ENCODE measurements at regions not wholly inside any gene's neighbourhood (a gene's known extent, or its start where the extent isn't known, plus 50 kb on each side); places are given as distances from the start of the nearest gene placed in this dataset.

DNA sequence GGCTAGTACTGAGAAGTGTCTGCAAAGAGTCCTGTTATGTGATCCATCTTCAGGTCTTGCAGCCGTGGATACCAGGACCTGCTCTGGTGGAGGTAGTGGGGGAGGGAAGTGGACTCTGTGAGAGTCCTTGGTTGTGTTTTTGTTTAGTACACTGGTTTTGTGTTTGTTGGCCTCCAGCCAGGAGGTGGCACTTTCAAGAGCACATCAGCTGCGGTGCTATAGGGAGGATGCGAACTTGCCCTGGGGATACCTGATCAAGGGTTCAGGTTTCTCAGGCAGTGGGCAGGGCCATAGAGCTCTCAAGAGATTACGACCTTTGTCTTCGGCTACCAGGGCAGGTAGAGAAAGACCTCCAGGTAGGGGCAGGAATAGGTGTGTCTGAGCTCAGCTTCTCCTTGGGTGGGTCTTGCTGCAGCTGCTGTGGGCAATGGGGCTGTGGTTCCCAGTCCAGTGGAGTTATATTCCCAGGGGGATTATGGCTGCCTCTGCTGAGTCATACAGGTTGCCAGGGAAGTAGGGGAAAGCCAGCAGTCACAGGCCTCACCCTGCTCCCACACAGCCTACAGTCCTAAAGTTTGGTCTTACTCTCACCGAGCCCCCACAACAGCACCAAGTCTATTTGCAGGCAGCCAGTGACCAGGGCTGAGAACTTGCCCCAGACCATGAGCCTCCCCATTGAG is 132.8 kb upstream of the NPHP3 start:
- TF ChIP-seq, protein P1, sequence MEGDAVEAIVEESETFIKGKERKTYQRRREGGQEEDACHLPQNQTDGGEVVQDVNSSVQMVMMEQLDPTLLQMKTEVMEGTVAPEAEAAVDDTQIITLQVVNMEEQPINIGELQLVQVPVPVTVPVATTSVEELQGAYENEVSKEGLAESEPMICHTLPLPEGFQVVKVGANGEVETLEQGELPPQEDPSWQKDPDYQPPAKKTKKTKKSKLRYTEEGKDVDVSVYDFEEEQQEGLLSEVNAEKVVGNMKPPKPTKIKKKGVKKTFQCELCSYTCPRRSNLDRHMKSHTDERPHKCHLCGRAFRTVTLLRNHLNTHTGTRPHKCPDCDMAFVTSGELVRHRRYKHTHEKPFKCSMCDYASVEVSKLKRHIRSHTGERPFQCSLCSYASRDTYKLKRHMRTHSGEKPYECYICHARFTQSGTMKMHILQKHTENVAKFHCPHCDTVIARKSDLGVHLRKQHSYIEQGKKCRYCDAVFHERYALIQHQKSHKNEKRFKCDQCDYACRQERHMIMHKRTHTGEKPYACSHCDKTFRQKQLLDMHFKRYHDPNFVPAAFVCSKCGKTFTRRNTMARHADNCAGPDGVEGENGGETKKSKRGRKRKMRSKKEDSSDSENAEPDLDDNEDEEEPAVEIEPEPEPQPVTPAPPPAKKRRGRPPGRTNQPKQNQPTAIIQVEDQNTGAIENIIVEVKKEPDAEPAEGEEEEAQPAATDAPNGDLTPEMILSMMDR (IDR thresholded peaks at IDR 0.05; ENCODE audit: unreplicated experiment) = no peak
- no peak overlapping the region for H3K4me3 Mint-ChIP-seq (ENCODE audit: unreplicated experiment)
- no peaks in the 10 kb centered on the region for H3K9me3 Mint-ChIP-seq (ENCODE audit: unreplicated experiment)
- H3K27me3 Mint-ChIP-seq (ENCODE audit: unreplicated experiment) = peaks cover 3% of the 10 kb centered on the region
- H3K4me1 Mint-ChIP-seq (ENCODE audit: unreplicated experiment) = no peaks in the 10 kb centered on the region
- DNase-seq (ENCODE audit: low spot score) = no peak
- H3K27ac Mint-ChIP-seq (ENCODE audit: unreplicated experiment) = no peak overlapping the region
- no peaks in the 10 kb centered on the region for H3K36me3 Mint-ChIP-seq (ENCODE audit: low read depth, unreplicated experiment)

DNA sequence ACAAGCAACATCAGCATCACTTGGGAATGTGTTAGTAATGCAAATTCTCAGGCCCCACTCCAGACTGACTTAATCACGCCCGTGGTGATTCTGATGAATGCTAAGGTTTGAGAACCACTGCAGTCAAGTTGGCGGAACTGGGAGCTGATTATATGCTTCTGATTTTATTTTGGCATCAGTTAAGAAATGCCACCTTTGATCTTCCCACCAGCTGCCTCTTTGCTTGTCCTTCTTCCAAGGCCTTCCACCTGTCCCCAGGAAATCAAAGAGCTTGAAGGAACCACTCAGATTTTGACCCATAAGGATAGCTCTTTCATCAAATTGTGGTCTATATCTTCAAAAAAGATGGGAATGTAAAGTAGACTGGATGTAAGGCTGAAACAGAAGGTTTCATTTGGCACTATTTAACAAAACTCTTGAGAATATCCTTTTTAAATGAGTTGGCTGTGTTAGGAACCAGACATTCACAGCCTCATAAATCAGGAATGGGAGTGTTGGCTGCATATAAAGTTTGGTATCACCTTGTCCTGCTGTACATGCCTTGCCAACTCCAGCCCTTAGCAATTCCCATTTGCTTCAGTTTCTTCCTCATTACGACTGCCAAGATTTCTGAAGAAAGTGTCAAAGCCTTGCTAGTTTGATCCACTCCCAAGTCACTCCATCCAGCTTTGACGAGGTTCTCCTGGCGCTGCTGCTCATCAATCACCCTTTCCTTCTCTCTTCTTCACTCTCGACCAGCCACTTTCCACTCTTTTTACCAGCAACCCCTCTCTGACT is 125.8 kb upstream of the NPHP3 start:
- no peak overlapping the region for H3K27ac Mint-ChIP-seq (ENCODE audit: unreplicated experiment)
- DNase-seq (ENCODE audit: low spot score) = no peak
- no peaks in the 10 kb centered on the region for H3K4me1 Mint-ChIP-seq (ENCODE audit: unreplicated experiment)
- no peak overlapping the region for H3K4me3 Mint-ChIP-seq (ENCODE audit: unreplicated experiment)
- no peaks in the 10 kb centered on the region for H3K9me3 Mint-ChIP-seq (ENCODE audit: unreplicated experiment)
- peaks cover 1% of the 10 kb centered on the region for H3K27me3 Mint-ChIP-seq (ENCODE audit: unreplicated experiment)
- H3K36me3 Mint-ChIP-seq (ENCODE audit: low read depth, unreplicated experiment) = no peaks in the 10 kb centered on the region
- TF ChIP-seq, protein P1 (IDR thresholded peaks at IDR 0.05; ENCODE audit: unreplicated experiment) = no peak

DNA sequence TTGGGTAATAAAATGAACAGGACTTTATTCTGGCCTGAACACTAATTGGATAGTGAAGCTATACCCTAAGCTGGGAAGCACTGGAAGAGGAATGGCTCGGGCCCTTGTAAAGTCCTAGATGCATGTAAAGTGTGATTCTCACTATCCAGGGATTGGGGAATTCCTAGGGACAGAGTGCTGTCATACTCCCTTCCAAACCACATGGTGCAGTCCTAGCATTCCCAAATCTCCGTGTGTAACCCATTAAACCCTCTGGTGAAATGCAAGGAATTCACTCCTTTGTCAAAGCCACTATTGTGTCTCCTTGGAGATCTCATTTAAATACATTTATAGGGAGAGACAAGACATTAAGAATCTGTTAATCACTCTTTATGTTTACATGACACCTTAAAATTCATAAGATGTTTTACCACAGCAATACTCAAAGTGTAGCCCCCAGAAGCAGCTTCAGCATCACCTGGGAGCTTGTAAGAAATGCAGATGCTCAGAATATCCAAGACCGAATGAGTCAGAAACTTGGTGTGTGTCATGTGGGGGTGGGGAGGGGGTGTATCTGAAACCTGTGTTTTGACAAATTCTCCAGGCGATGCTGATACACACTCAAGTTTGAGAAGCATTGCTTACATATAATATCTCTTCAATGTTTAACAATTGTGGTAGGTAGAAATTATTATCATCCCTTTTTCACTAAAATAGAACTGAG is 121.8 kb upstream of the NPHP3 start:
- TF ChIP-seq, protein P1 (IDR thresholded peaks at IDR 0.05; ENCODE audit: unreplicated experiment) = no peak
- Mint-ChIP-seq H3K36me3 (ENCODE audit: low read depth, unreplicated experiment) (no peaks in the 10 kb centered on the region), H3K9me3 (ENCODE audit: unreplicated experiment) (no peaks in the 10 kb centered on the region), H3K4me3 (ENCODE audit: unreplicated experiment) (no peak overlapping the region), H3K27me3 (ENCODE audit: unreplicated experiment) (peaks cover 1% of the 10 kb centered on the region), H3K27ac (ENCODE audit: unreplicated experiment) (no peak overlapping the region), H3K4me1 (ENCODE audit: unreplicated experiment) (peaks cover 3% of the 10 kb centered on the region)
- no peak for DNase-seq (ENCODE audit: low spot score)

DNA sequence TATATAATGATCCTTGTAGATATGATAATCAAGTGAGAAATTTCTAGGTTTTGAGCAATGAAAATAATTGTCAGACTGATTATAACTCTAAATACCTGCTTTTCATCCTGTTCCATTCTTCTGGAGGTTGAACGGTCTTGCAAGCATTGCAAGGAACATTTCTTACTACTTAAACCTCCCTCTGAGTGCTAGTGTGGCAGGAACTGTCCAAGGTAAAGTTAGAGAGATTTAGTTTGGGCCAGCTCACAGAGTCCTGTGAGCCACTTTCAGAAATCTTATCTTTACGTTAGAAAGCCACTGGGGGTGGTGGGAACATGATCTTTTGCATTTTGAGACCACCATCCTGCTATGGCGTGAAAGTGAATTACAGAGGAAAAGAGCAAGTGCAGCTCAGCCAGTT is 121.1 kb upstream of the NPHP3 start:
- TF ChIP-seq, protein P1 (IDR thresholded peaks at IDR 0.05; ENCODE audit: unreplicated experiment) = no peak
- DNase-seq (ENCODE audit: low spot score) = no peak
- H3K4me3 Mint-ChIP-seq (ENCODE audit: unreplicated experiment) = no peak overlapping the region
- no peaks in the 10 kb centered on the region for H3K36me3 Mint-ChIP-seq (ENCODE audit: low read depth, unreplicated experiment)
- peaks cover 3% of the 10 kb centered on the region for H3K4me1 Mint-ChIP-seq (ENCODE audit: unreplicated experiment)
- no peak overlapping the region for H3K27ac Mint-ChIP-seq (ENCODE audit: unreplicated experiment)
- no peaks in the 10 kb centered on the region for H3K9me3 Mint-ChIP-seq (ENCODE audit: unreplicated experiment)
- H3K27me3 Mint-ChIP-seq (ENCODE audit: unreplicated experiment) = peaks cover 1% of the 10 kb centered on the region

Data from endothelial cell (in vitro differentiated cells).